HCT116 (cell line): ENCODE measurements at regions not wholly inside any gene's neighbourhood (a gene's known extent, or its start where the extent isn't known, plus 50 kb on each side); places are given as distances from the start of the nearest gene placed in this dataset.

Experiments
- ATAC-seq: fragments of 200-7000 bp; cut with Tn5 transposase; 2 replicates; pipeline ENCODE4 v1.9.1; 2020; ENCODE audit warnings: mild to moderate bottlenecking, moderate library complexity
- BruUV-seq: library from RNA; stranded (reverse); fragments of 400-500 nt; replicated peaks from 2 replicates; lab custom pipeline; 2021; lab: Mats Ljungman, UMichigan
- CTCF ChIA-PET: fragments of 300-600 bp; sonication (Branson Sonifier 250); formaldehyde crosslinking; loops from one replicate; lab custom pipeline; 2021; ENCODE audit warnings: antibody characterized with exemption; lab: Charles Lee
- POLR2A ChIA-PET: fragments of 300-600, 350-600 bp; sonication (Branson Sonifier 250); formaldehyde crosslinking; loops from one replicate; lab custom pipeline; 2021; ENCODE audit warnings: antibody characterized with exemption; lab: Charles Lee
- RAD21 ChIA-PET, 2 experiments: fragments of 300-600 bp; sonication (Branson Sonifier 250); formaldehyde crosslinking; loops; one replicate each; lab custom pipeline; 2023; ENCODE audit warnings: low total read pairs in 2 of 2; ENCODE audit not compliant: uncharacterized antibody in 2 of 2, unreplicated experiment in 2 of 2, low non-redundant PET in 1 of 2; lab: Charles Lee
- DNase-seq: peaks from one replicate; pipeline ENCODE4 v3.0.0-alpha.2; 2010; ENCODE audit warnings: low read depth, low spot score
- H2AFZ ChIP-seq: fragments of 200-600 bp; shearing (Covaris generic), sonication (generic); 2 replicates; pipeline ENCODE4 v1.6.1; 2017; ENCODE audit warnings: low read depth, mixed run types, mixed read lengths, antibody characterized with exemption, low read length; ENCODE audit not compliant: poor library complexity, severe bottlenecking
- H3K27ac ChIP-seq: 2 replicates; pipeline ENCODE4 v1.5.1; 2012; ENCODE audit warnings: low read depth, low read length
- H3K27me3 ChIP-seq: fragments of 200-600 bp; sonication (generic); 2 replicates; pipeline ENCODE4 v1.6.1; 2016; ENCODE audit warnings: mixed run types, low read length, mixed read lengths; ENCODE audit not compliant: insufficient read depth
- H3K36me3 ChIP-seq, 2 experiments: fragments of 200-500 bp in 1 of 2; fragments of 200-600 bp in 1 of 2; sonication (Bioruptor generic) in 1 of 2; sonication (generic) in 1 of 2; 2 replicates each; pipeline versions ENCODE4 v1.5.1 to v1.6.1; 2014 to 2016; ENCODE audit warnings: low read length in 2 of 2, inconsistent platforms in 1 of 2, mixed read lengths in 1 of 2, mixed run types in 1 of 2; ENCODE audit not compliant: insufficient read depth in 2 of 2, control insufficient read depth in 1 of 2
- H3K4me1 ChIP-seq, 2 experiments: fragments of 200-600 bp in 1 of 2; sonication (generic) in 1 of 2; 2 replicates each; pipeline versions ENCODE4 v1.5.1 to v1.6.1; 2012 to 2017; ENCODE audit warnings: low read length in 2 of 2, inconsistent platforms in 1 of 2, mild to moderate bottlenecking in 1 of 2, mixed read lengths in 1 of 2, mixed run types in 1 of 2, moderate library complexity in 1 of 2; ENCODE audit not compliant: insufficient read depth in 2 of 2, control insufficient read depth in 1 of 2
- H3K4me2 ChIP-seq: fragments of 200-600 bp; sonication (generic); 2 replicates; pipeline ENCODE4 v1.6.1; 2017; ENCODE audit warnings: mixed run types, low read length, mixed read lengths
- H3K4me3 ChIP-seq, 2 experiments: fragments of 200-600 bp in 1 of 2; sonication (generic) in 1 of 2; replicated peaks in 1 of 2; 2 replicates each; pipeline ENCODE4 v1.5.1; 2011 to 2016; ENCODE audit warnings: low read length in 2 of 2, control low read depth in 1 of 2, low read depth in 1 of 2, mild to moderate bottlenecking in 1 of 2, mixed read lengths in 1 of 2, mixed run types in 1 of 2
- H3K79me2 ChIP-seq: fragments of 200-600 bp; sonication (generic); 2 replicates; pipeline ENCODE4 v1.6.1; 2017; ENCODE audit warnings: mild to moderate bottlenecking, mixed run types, low read length, moderate library complexity, mixed read lengths; ENCODE audit not compliant: insufficient read depth
- H3K9ac ChIP-seq: fragments of 200-600 bp; sonication (generic); 2 replicates; pipeline ENCODE4 v1.6.1; 2016; ENCODE audit warnings: low read length, mixed read lengths
- H3K9me2 ChIP-seq: fragments of 200-600 bp; sonication (generic), shearing (Covaris generic); 2 replicates; pipeline ENCODE4 v1.6.1; 2017; ENCODE audit warnings: mixed run types, mild to moderate bottlenecking, moderate library complexity; ENCODE audit not compliant: insufficient read depth
- H3K9me3 ChIP-seq, 2 experiments: fragments of 200-500 bp in 1 of 2; fragments of 200-600 bp in 1 of 2; sonication (Bioruptor generic) in 1 of 2; sonication (generic) in 1 of 2; 2 replicates each; pipeline ENCODE4 v1.6.1; 2014 to 2017; ENCODE audit warnings: low read length in 2 of 2, mixed read lengths in 2 of 2, inconsistent platforms in 1 of 2, low read depth in 1 of 2, mild to moderate bottlenecking in 1 of 2, mixed run types in 1 of 2, moderate library complexity in 1 of 2; ENCODE audit not compliant: control insufficient read depth in 1 of 2, insufficient read depth in 1 of 2
- H4K20me1 ChIP-seq: fragments of 200-600 bp; sonication (generic), shearing (Covaris generic); 2 replicates; pipeline ENCODE4 v1.6.1; 2017; ENCODE audit warnings: mixed run types, mild to moderate bottlenecking, moderate library complexity; ENCODE audit not compliant: insufficient read depth
- CEBPB ChIP-seq: IDR thresholded peaks from 2 replicates; pipeline ENCODE4 v1.6.1; 2012; ENCODE audit warnings: low read depth
- ELF1 ChIP-seq: IDR thresholded peaks from 2 replicates; pipeline ENCODE4 v1.6.1; 2012; ENCODE audit warnings: low read depth, borderline replicate concordance
- EZH2 ChIP-seq: fragments of 200-600 bp; sonication (generic); IDR thresholded peaks from 2 replicates; pipeline ENCODE4 v1.6.1; 2017; ENCODE audit warnings: antibody characterized with exemption, mixed run types
- EZH2phosphoT487 ChIP-seq: fragments of 200-600 bp; IDR thresholded peaks from 2 replicates; pipeline ENCODE4 v1.6.1; 2018; ENCODE audit warnings: antibody characterized with exemption, borderline replicate concordance
- FOSL1 ChIP-seq: IDR thresholded peaks from 2 replicates; pipeline ENCODE4 v1.6.1; 2012; ENCODE audit warnings: low read depth
- JUND ChIP-seq: IDR thresholded peaks from 2 replicates; pipeline ENCODE4 v1.6.1; 2012
- POLR2A ChIP-seq: IDR thresholded peaks from 2 replicates; pipeline ENCODE4 v1.7.0; 2011; ENCODE audit warnings: borderline replicate concordance; ENCODE audit not compliant: insufficient read depth, insufficient read length; ENCODE audit errors: extremely low read depth
- POLR2AphosphoS5 ChIP-seq: IDR thresholded peaks from 2 replicates; pipeline ENCODE4 v1.6.1; 2011; ENCODE audit warnings: mild to moderate bottlenecking, low read depth, low read length, moderate library complexity
- RAD21 ChIP-seq: IDR thresholded peaks from 2 replicates; pipeline ENCODE4 v1.6.1; 2012; ENCODE audit warnings: low read depth, mild to moderate bottlenecking
- REST ChIP-seq: IDR thresholded peaks from 2 replicates; pipeline ENCODE4 v1.6.1; 2012; ENCODE audit warnings: low read depth
- SIN3A ChIP-seq: IDR thresholded peaks from 2 replicates; pipeline ENCODE4 v1.6.1; 2012; ENCODE audit warnings: low read depth
- SP1 ChIP-seq: IDR thresholded peaks from 2 replicates; pipeline ENCODE4 v1.6.1; 2012; ENCODE audit warnings: low read depth
- TCF7L2 ChIP-seq: IDR thresholded peaks from 2 replicates; pipeline ENCODE4 v1.7.0; 2011; ENCODE audit warnings: borderline replicate concordance, inconsistent platforms; ENCODE audit not compliant: insufficient read depth, insufficient read length; ENCODE audit errors: extremely low read depth
- YY1 ChIP-seq: IDR thresholded peaks from 2 replicates; pipeline ENCODE4 v1.6.1; 2011; ENCODE audit warnings: low read length, low read depth, moderate library complexity, mild to moderate bottlenecking; ENCODE audit not compliant: insufficient replicate concordance; ENCODE audit errors: extremely low read depth
- ZBTB33 ChIP-seq: IDR thresholded peaks from 2 replicates; pipeline ENCODE4 v1.6.1; 2011; ENCODE audit warnings: mild to moderate bottlenecking, low read length, moderate library complexity; ENCODE audit not compliant: insufficient replicate concordance; ENCODE audit errors: extremely low read depth
- ZFX ChIP-seq: fragments of 450-650 bp; IDR thresholded peaks from 2 replicates; pipeline ENCODE4 v1.6.1; 2017
- ZNF274 ChIP-seq: fragments of 200-500 bp; sonication (Bioruptor generic); IDR thresholded peaks from 2 replicates; pipeline ENCODE4 v1.6.1; 2014; ENCODE audit warnings: mild to moderate bottlenecking, low read depth, low read length, inconsistent platforms
- intact Hi-C: fragments of 100-400 bp; cut with micrococcal nuclease; formaldehyde crosslinking; loops from 2 replicates; pipeline ENCODE4 v1.10.0; 2022

- Histone ChIP-seq H3K9me3 (no peaks in the 10 kb centered on the region), H4K20me1 (no peaks in the 10 kb centered on the region), H3K4me2 (no peak overlapping the region), H3K4me1 (no peaks in the 10 kb centered on the region), H3K27me3 (0 out of 2 replicates have a peak, but pooled peaks cover 5% of the 10 kb centered on the region)
- no peak for DNase-seq
- no peak for TF ChIP-seq CEBPB
- TF ChIP-seq RAD21 = no peak
- TF ChIP-seq ZNF274 = no peak
- TF ChIP-seq REST = no peak
- TF ChIP-seq TCF7L2 = no peak
- no peak for TF ChIP-seq EZH2phosphoT487
- TF ChIP-seq SP1 = no peak
- no peak for TF ChIP-seq ZFX
- TF ChIP-seq ZBTB33 = no peak
- TF ChIP-seq POLR2AphosphoS5 = no peak
- no peak for TF ChIP-seq FOSL1
- TF ChIP-seq ELF1 = no peak
- TF ChIP-seq YY1 = no peak
- TF ChIP-seq SIN3A = no peak
- no peak for TF ChIP-seq JUND
- no peak for TF ChIP-seq POLR2A
- TF ChIP-seq EZH2 = no peak
- TF ChIP-seq, all 23 proteins: peak for 0
- ChIA-PET POLR2A (no interaction called here), CTCF (interaction anchor here (1.0 to 6.3 kb wide), 10 partner anchors 7 to 315 kb away, joined by 3 to 39 read pairs (median 7); no protein-coding TSS in a partner anchor), RAD21 (interaction anchor here (0.6 kb wide), 2 partner anchors 65 to 82 kb away, joined by 3 to 4 read pairs; no protein-coding TSS in a partner anchor)
- no TSS peak for BruUV-seq
- intact Hi-C loops = loop anchor here (2.0 to 10.0 kb wide), 2 partner anchors 126 to 314 kb away; no protein-coding TSS in a partner anchor
- no peaks in the 10 kb centered on the region for H3K79me2 ChIP-seq
- no peak overlapping the region for H3K4me3 ChIP-seq
- H3K9ac ChIP-seq = no peak overlapping the region
- no peaks in the 10 kb centered on the region for H3K9me2 ChIP-seq
- H3K36me3 ChIP-seq = no peaks in the 10 kb centered on the region
- no peak for ATAC-seq
- no peak overlapping the region for H3K27ac ChIP-seq
- no peak overlapping the region for H2AFZ ChIP-seq
These were observed 184.0 kb upstream of the GSE1 start for GRCh38 chr16:85428899-85429775.
